HCT116 (cell line): ENCODE measurements at regions not wholly inside any gene's neighbourhood (a gene's known extent, or its start where the extent isn't known, plus 50 kb on each side); places are given as distances from the start of the nearest gene placed in this dataset.

Source experiments
- ATAC-seq: fragments of 200-7000 bp; cut with Tn5 transposase; 2 replicates; pipeline ENCODE4 v1.9.1; 2020; ENCODE audit warnings: mild to moderate bottlenecking, moderate library complexity
- BruUV-seq: library from RNA; stranded (reverse); fragments of 400-500 nt; replicated peaks from 2 replicates; lab custom pipeline; 2021; lab: Mats Ljungman, UMichigan
- CTCF ChIA-PET: fragments of 300-600 bp; sonication (Branson Sonifier 250); formaldehyde crosslinking; loops from one replicate; lab custom pipeline; 2021; ENCODE audit warnings: antibody characterized with exemption; lab: Charles Lee
- POLR2A ChIA-PET: fragments of 300-600, 350-600 bp; sonication (Branson Sonifier 250); formaldehyde crosslinking; loops from one replicate; lab custom pipeline; 2021; ENCODE audit warnings: antibody characterized with exemption; lab: Charles Lee
- RAD21 ChIA-PET, 2 experiments: fragments of 300-600 bp; sonication (Branson Sonifier 250); formaldehyde crosslinking; loops; one replicate each; lab custom pipeline; 2023; ENCODE audit warnings: low total read pairs in 2 of 2; ENCODE audit not compliant: uncharacterized antibody in 2 of 2, unreplicated experiment in 2 of 2, low non-redundant PET in 1 of 2; lab: Charles Lee
- DNase-seq: peaks from one replicate; pipeline ENCODE4 v3.0.0-alpha.2; 2010; ENCODE audit warnings: low read depth, low spot score
- H2AFZ ChIP-seq: fragments of 200-600 bp; shearing (Covaris generic), sonication (generic); 2 replicates; pipeline ENCODE4 v1.6.1; 2017; ENCODE audit warnings: low read depth, mixed run types, mixed read lengths, antibody characterized with exemption, low read length; ENCODE audit not compliant: poor library complexity, severe bottlenecking
- H3K27ac ChIP-seq: 2 replicates; pipeline ENCODE4 v1.5.1; 2012; ENCODE audit warnings: low read depth, low read length
- H3K27me3 ChIP-seq: fragments of 200-600 bp; sonication (generic); 2 replicates; pipeline ENCODE4 v1.6.1; 2016; ENCODE audit warnings: mixed run types, low read length, mixed read lengths; ENCODE audit not compliant: insufficient read depth
- H3K36me3 ChIP-seq, 2 experiments: fragments of 200-500 bp in 1 of 2; fragments of 200-600 bp in 1 of 2; sonication (Bioruptor generic) in 1 of 2; sonication (generic) in 1 of 2; 2 replicates each; pipeline versions ENCODE4 v1.5.1 to v1.6.1; 2014 to 2016; ENCODE audit warnings: low read length in 2 of 2, inconsistent platforms in 1 of 2, mixed read lengths in 1 of 2, mixed run types in 1 of 2; ENCODE audit not compliant: insufficient read depth in 2 of 2, control insufficient read depth in 1 of 2
- H3K4me1 ChIP-seq, 2 experiments: fragments of 200-600 bp in 1 of 2; sonication (generic) in 1 of 2; 2 replicates each; pipeline versions ENCODE4 v1.5.1 to v1.6.1; 2012 to 2017; ENCODE audit warnings: low read length in 2 of 2, inconsistent platforms in 1 of 2, mild to moderate bottlenecking in 1 of 2, mixed read lengths in 1 of 2, mixed run types in 1 of 2, moderate library complexity in 1 of 2; ENCODE audit not compliant: insufficient read depth in 2 of 2, control insufficient read depth in 1 of 2
- H3K4me2 ChIP-seq: fragments of 200-600 bp; sonication (generic); 2 replicates; pipeline ENCODE4 v1.6.1; 2017; ENCODE audit warnings: mixed run types, low read length, mixed read lengths
- H3K4me3 ChIP-seq, 2 experiments: fragments of 200-600 bp in 1 of 2; sonication (generic) in 1 of 2; replicated peaks in 1 of 2; 2 replicates each; pipeline ENCODE4 v1.5.1; 2011 to 2016; ENCODE audit warnings: low read length in 2 of 2, control low read depth in 1 of 2, low read depth in 1 of 2, mild to moderate bottlenecking in 1 of 2, mixed read lengths in 1 of 2, mixed run types in 1 of 2
- H3K79me2 ChIP-seq: fragments of 200-600 bp; sonication (generic); 2 replicates; pipeline ENCODE4 v1.6.1; 2017; ENCODE audit warnings: mild to moderate bottlenecking, mixed run types, low read length, moderate library complexity, mixed read lengths; ENCODE audit not compliant: insufficient read depth
- H3K9ac ChIP-seq: fragments of 200-600 bp; sonication (generic); 2 replicates; pipeline ENCODE4 v1.6.1; 2016; ENCODE audit warnings: low read length, mixed read lengths
- H3K9me2 ChIP-seq: fragments of 200-600 bp; sonication (generic), shearing (Covaris generic); 2 replicates; pipeline ENCODE4 v1.6.1; 2017; ENCODE audit warnings: mixed run types, mild to moderate bottlenecking, moderate library complexity; ENCODE audit not compliant: insufficient read depth
- H3K9me3 ChIP-seq, 2 experiments: fragments of 200-500 bp in 1 of 2; fragments of 200-600 bp in 1 of 2; sonication (Bioruptor generic) in 1 of 2; sonication (generic) in 1 of 2; 2 replicates each; pipeline ENCODE4 v1.6.1; 2014 to 2017; ENCODE audit warnings: low read length in 2 of 2, mixed read lengths in 2 of 2, inconsistent platforms in 1 of 2, low read depth in 1 of 2, mild to moderate bottlenecking in 1 of 2, mixed run types in 1 of 2, moderate library complexity in 1 of 2; ENCODE audit not compliant: control insufficient read depth in 1 of 2, insufficient read depth in 1 of 2
- H4K20me1 ChIP-seq: fragments of 200-600 bp; sonication (generic), shearing (Covaris generic); 2 replicates; pipeline ENCODE4 v1.6.1; 2017; ENCODE audit warnings: mixed run types, mild to moderate bottlenecking, moderate library complexity; ENCODE audit not compliant: insufficient read depth
- CEBPB ChIP-seq: IDR thresholded peaks from 2 replicates; pipeline ENCODE4 v1.6.1; 2012; ENCODE audit warnings: low read depth
- EZH2 ChIP-seq: fragments of 200-600 bp; sonication (generic); IDR thresholded peaks from 2 replicates; pipeline ENCODE4 v1.6.1; 2017; ENCODE audit warnings: antibody characterized with exemption, mixed run types
- EZH2phosphoT487 ChIP-seq: fragments of 200-600 bp; IDR thresholded peaks from 2 replicates; pipeline ENCODE4 v1.6.1; 2018; ENCODE audit warnings: antibody characterized with exemption, borderline replicate concordance
- FOSL1 ChIP-seq: IDR thresholded peaks from 2 replicates; pipeline ENCODE4 v1.6.1; 2012; ENCODE audit warnings: low read depth
- JUND ChIP-seq: IDR thresholded peaks from 2 replicates; pipeline ENCODE4 v1.6.1; 2012
- MAX ChIP-seq: IDR thresholded peaks from 2 replicates; pipeline ENCODE4 v1.6.1; 2012
- POLR2AphosphoS5 ChIP-seq: IDR thresholded peaks from 2 replicates; pipeline ENCODE4 v1.6.1; 2011; ENCODE audit warnings: mild to moderate bottlenecking, low read depth, low read length, moderate library complexity
- RAD21 ChIP-seq: IDR thresholded peaks from 2 replicates; pipeline ENCODE4 v1.6.1; 2012; ENCODE audit warnings: low read depth, mild to moderate bottlenecking
- SIN3A ChIP-seq: IDR thresholded peaks from 2 replicates; pipeline ENCODE4 v1.6.1; 2012; ENCODE audit warnings: low read depth
- ZFX ChIP-seq: fragments of 450-650 bp; IDR thresholded peaks from 2 replicates; pipeline ENCODE4 v1.6.1; 2017
- ZNF274 ChIP-seq: fragments of 200-500 bp; sonication (Bioruptor generic); IDR thresholded peaks from 2 replicates; pipeline ENCODE4 v1.6.1; 2014; ENCODE audit warnings: mild to moderate bottlenecking, low read depth, low read length, inconsistent platforms
- intact Hi-C: fragments of 100-400 bp; cut with micrococcal nuclease; formaldehyde crosslinking; loops from 2 replicates; pipeline ENCODE4 v1.10.0; 2022
- TF ChIP-seq, protein P1 (sequence below): IDR thresholded peaks from 2 replicates; pipeline ENCODE4 v1.6.1; 2012; ENCODE audit warnings: low read depth

- H3K27ac ChIP-seq: no peak overlapping the region
- no TSS peak for BruUV-seq
- H3K4me3 ChIP-seq: no peak overlapping the region
- no peak for DNase-seq
- CTCF ChIA-PET: interaction anchor here (1.4 kb wide), 1 partner anchor 54 kb away, joined by 3 read pairs; no protein-coding TSS in a partner anchor
- H3K79me2 ChIP-seq: no peaks in the 10 kb centered on the region
- no peaks in the 10 kb centered on the region for H4K20me1 ChIP-seq
- H3K36me3 ChIP-seq: no peaks in the 10 kb centered on the region
- H3K9ac ChIP-seq: no peak overlapping the region
- intact Hi-C loops: no loop called here
- POLR2A ChIA-PET: no interaction called here
- RAD21 ChIA-PET: no interaction called here
- no peaks in the 10 kb centered on the region for H3K9me3 ChIP-seq
- TF ChIP-seq EZH2phosphoT487 (no peak), FOSL1 (no peak), MAX (no peak), SIN3A (no peak), EZH2 (no peak)
- TF ChIP-seq, all 23 proteins: peak for 0
- no peaks in the 10 kb centered on the region for H3K9me2 ChIP-seq
- no peak overlapping the region for H2AFZ ChIP-seq
- no peaks in the 10 kb centered on the region for H3K4me1 ChIP-seq
- H3K27me3 ChIP-seq: no peaks in the 10 kb centered on the region
- no peak for ATAC-seq
- H3K4me2 ChIP-seq: no peak overlapping the region
Observed at GRCh38 chr21:29430030-29430429, 131.3 kb downstream of the BACH1 start.

DNA sequence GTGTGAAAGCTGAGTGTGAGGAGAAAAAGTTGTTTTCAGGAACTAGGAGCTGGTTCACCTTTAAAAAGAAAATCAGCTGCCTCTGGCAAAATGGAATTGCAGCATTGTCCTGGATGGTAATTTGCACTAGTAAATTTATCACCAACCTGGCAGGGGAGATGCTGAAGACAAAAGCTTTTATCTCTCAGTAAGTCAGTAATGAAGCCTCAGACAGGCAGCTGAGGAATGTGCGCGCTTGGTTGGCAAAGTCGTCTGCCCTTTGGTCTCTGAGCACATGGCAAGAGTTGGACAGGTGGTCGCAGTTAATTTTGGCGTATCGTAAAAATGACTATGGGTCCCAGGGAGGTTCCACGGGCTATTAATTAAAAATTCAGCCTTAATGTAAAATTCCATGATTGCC is 131.9 kb downstream of the BACH1 start:
- DNase-seq: no peak
- POLR2A ChIA-PET: no interaction called here

More for the DNA sequence above, 131.9 kb downstream of the BACH1 start:
- Histone ChIP-seq H3K36me3 (no peaks in the 10 kb centered on the region), H3K4me3 (no peak overlapping the region), H3K27me3 (no peaks in the 10 kb centered on the region), H3K9me2 (no peaks in the 10 kb centered on the region), H3K27ac (no peak overlapping the region), H3K4me2 (no peak overlapping the region), H3K4me1 (no peaks in the 10 kb centered on the region), H3K9ac (no peak overlapping the region), H2AFZ (no peak overlapping the region), H3K9me3 (no peaks in the 10 kb centered on the region), H3K79me2 (no peaks in the 10 kb centered on the region), H4K20me1 (no peaks in the 10 kb centered on the region)
- no peak for ATAC-seq
- TF ChIP-seq MAX: no peak
- no peak for TF ChIP-seq ZNF274
- TF ChIP-seq ZFX: no peak
- TF ChIP-seq RAD21: no peak
- TF ChIP-seq JUND: no peak
- TF ChIP-seq, protein P1, sequence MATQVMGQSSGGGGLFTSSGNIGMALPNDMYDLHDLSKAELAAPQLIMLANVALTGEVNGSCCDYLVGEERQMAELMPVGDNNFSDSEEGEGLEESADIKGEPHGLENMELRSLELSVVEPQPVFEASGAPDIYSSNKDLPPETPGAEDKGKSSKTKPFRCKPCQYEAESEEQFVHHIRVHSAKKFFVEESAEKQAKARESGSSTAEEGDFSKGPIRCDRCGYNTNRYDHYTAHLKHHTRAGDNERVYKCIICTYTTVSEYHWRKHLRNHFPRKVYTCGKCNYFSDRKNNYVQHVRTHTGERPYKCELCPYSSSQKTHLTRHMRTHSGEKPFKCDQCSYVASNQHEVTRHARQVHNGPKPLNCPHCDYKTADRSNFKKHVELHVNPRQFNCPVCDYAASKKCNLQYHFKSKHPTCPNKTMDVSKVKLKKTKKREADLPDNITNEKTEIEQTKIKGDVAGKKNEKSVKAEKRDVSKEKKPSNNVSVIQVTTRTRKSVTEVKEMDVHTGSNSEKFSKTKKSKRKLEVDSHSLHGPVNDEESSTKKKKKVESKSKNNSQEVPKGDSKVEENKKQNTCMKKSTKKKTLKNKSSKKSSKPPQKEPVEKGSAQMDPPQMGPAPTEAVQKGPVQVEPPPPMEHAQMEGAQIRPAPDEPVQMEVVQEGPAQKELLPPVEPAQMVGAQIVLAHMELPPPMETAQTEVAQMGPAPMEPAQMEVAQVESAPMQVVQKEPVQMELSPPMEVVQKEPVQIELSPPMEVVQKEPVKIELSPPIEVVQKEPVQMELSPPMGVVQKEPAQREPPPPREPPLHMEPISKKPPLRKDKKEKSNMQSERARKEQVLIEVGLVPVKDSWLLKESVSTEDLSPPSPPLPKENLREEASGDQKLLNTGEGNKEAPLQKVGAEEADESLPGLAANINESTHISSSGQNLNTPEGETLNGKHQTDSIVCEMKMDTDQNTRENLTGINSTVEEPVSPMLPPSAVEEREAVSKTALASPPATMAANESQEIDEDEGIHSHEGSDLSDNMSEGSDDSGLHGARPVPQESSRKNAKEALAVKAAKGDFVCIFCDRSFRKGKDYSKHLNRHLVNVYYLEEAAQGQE: no peak
- TF ChIP-seq CEBPB: no peak
- no peak for TF ChIP-seq POLR2AphosphoS5
- no peak for TF ChIP-seq FOSL1
- BruUV-seq: no TSS peak
- CTCF ChIA-PET: interaction anchor here (1.4 kb wide), 1 partner anchor 54 kb away, joined by 3 read pairs; no protein-coding TSS in a partner anchor
- intact Hi-C loops: no loop called here
- RAD21 ChIA-PET: no interaction called here
